ENCODE measurements at regions not wholly inside any gene's neighbourhood (a gene's known extent, or its start where the extent isn't known, plus 50 kb on each side); places are given as distances from the start of the nearest gene placed in this dataset.

- no peak overlapping the region for H3K4me3 ChIP-seq (ENCODE audit: low read depth, low read length)
- TF ChIP-seq CTCF (IDR thresholded peaks at IDR 0.05; ENCODE audit: low read depth, low read length) = no peak
- H3K27ac ChIP-seq = no peak overlapping the region
- H3K36me3 ChIP-seq = no peaks in the 10 kb centered on the region
- H3K27me3 ChIP-seq (ENCODE audit: insufficient read depth, low read depth, severe bottlenecking) = peaks cover 4% of the 10 kb centered on the region
- no peak for DNase-seq
- no peaks in the 10 kb centered on the region for H3K9me3 ChIP-seq (ENCODE audit: severe bottlenecking)
Observed at GRCh38 chr14:25436906-25437305, 387.0 kb upstream of the STXBP6 start.

GRCh38 chr14:25436288-25436875 is 386.4 kb upstream of the STXBP6 start:
- no peak overlapping the region for H3K27ac ChIP-seq
- TF ChIP-seq CTCF (IDR thresholded peaks at IDR 0.05; ENCODE audit: low read depth, low read length) = no peak
- peaks cover 4% of the 10 kb centered on the region for H3K27me3 ChIP-seq (ENCODE audit: insufficient read depth, low read depth, severe bottlenecking)
- no peak overlapping the region for H3K4me3 ChIP-seq (ENCODE audit: low read depth, low read length)
- no peak for DNase-seq
- H3K36me3 ChIP-seq = no peaks in the 10 kb centered on the region
- H3K9me3 ChIP-seq (ENCODE audit: severe bottlenecking) = no peaks in the 10 kb centered on the region

GRCh38 chr14:25431211-25432076 is 381.5 kb upstream of the STXBP6 start:
- DNase-seq = peak; percentile 13
- Histone ChIP-seq H3K9me3 (ENCODE audit: severe bottlenecking) (no peaks in the 10 kb centered on the region), H3K27me3 (ENCODE audit: insufficient read depth, low read depth, severe bottlenecking) (peaks cover 12% of the 10 kb centered on the region), H3K4me3 (ENCODE audit: low read depth, low read length) (no peak overlapping the region), H3K27ac (no peak overlapping the region), H3K36me3 (no peaks in the 10 kb centered on the region)
- peak; percentile 52 for TF ChIP-seq CTCF (IDR thresholded peaks at IDR 0.05; ENCODE audit: low read depth, low read length)

- Histone ChIP-seq H3K9me3 (ENCODE audit: severe bottlenecking) (no peaks in the 10 kb centered on the region), H3K27ac (no peak overlapping the region), H3K36me3 (no peaks in the 10 kb centered on the region), H3K4me3 (ENCODE audit: low read depth, low read length) (no peak overlapping the region), H3K27me3 (ENCODE audit: insufficient read depth, low read depth, severe bottlenecking) (peaks cover 12% of the 10 kb centered on the region)
- no peak for TF ChIP-seq CTCF (IDR thresholded peaks at IDR 0.05; ENCODE audit: low read depth, low read length)
- DNase-seq = no peak
Observed at GRCh38 chr14:25430808-25431207, 380.9 kb upstream of the STXBP6 start.

GRCh38 chr14:25412998-25413397 is 363.1 kb upstream of the STXBP6 start:
- TF ChIP-seq CTCF (IDR thresholded peaks at IDR 0.05; ENCODE audit: low read depth, low read length) = no peak
- H3K27me3 ChIP-seq (ENCODE audit: insufficient read depth, low read depth, severe bottlenecking) = peaks cover 18% of the 10 kb centered on the region
- H3K9me3 ChIP-seq (ENCODE audit: severe bottlenecking) = no peaks in the 10 kb centered on the region
- no peak for DNase-seq
- H3K4me3 ChIP-seq (ENCODE audit: low read depth, low read length) = no peak overlapping the region
- no peaks in the 10 kb centered on the region for H3K36me3 ChIP-seq
- H3K27ac ChIP-seq = no peak overlapping the region

Data from WERI-Rb-1 (cell line).